ENCODE measurements at regions not wholly inside any gene's neighbourhood (a gene's known extent, or its start where the extent isn't known, plus 50 kb on each side); places are given as distances from the start of the nearest gene placed in this dataset.

- TF ChIP-seq TAF1 (IDR thresholded peaks at IDR 0.05; ENCODE audit: low read depth, low read length) (no peak), POLR2A (IDR thresholded peaks at IDR 0.05; ENCODE audit: low read depth, low read length) (no peak), SPI1 (IDR thresholded peaks at IDR 0.05; ENCODE audit: low read depth, low read length) (no peak), POU2F2 (IDR thresholded peaks at IDR 0.05; ENCODE audit: low read depth, low read length) (no peak), POLR2AphosphoS5 (IDR thresholded peaks at IDR 0.05; ENCODE audit: low read depth, low read length) (no peak), PAX5 (IDR thresholded peaks at IDR 0.05; ENCODE audit: insufficient read depth, low read length, severe bottlenecking) (no peak)
- FAIRE-seq (no peak), DNase-seq (ENCODE audit: insufficient read length, low spot score) (no peak)
Measured at GRCh38 chr3:13260259-13261103, 159.6 kb downstream of the NUP210 start.

GRCh38 chr3:13259831-13260230 is 160.3 kb downstream of the NUP210 start:
- FAIRE-seq (no peak), DNase-seq (ENCODE audit: insufficient read length, low spot score) (no peak)
- no peak for TF ChIP-seq SPI1 (IDR thresholded peaks at IDR 0.05; ENCODE audit: low read depth, low read length)
- no peak for TF ChIP-seq POLR2A (IDR thresholded peaks at IDR 0.05; ENCODE audit: low read depth, low read length)
- TF ChIP-seq PAX5 (IDR thresholded peaks at IDR 0.05; ENCODE audit: insufficient read depth, low read length, severe bottlenecking), result no peak
- no peak for TF ChIP-seq POU2F2 (IDR thresholded peaks at IDR 0.05; ENCODE audit: low read depth, low read length)
- TF ChIP-seq TAF1 (IDR thresholded peaks at IDR 0.05; ENCODE audit: low read depth, low read length), result no peak
- no peak for TF ChIP-seq POLR2AphosphoS5 (IDR thresholded peaks at IDR 0.05; ENCODE audit: low read depth, low read length)

DNA sequence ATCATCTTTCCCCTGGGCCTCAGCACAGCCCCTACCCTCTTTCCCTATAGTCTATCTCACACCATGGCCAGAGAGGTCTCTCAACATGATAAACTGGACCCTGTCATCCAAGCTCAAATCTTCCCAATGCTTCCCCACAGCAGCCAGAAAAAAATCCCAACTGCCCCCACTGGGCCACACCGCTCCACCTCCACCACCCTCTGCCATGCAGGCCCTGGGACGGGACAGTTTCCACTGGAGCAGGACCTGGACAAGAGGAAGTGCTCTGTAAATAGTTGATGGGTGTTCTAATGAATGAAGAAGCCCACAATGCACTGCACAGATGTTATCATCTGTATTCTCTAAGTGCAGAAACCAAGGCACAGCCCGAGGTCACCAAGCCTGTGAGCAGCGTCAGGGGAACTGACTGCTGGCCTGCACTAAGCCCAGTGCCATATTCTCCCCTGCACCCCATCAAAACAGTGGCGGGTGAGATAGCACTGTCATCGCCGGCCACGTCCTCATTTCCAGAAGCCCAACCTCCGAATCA is 161.1 kb downstream of the NUP210 start:
- no peak for DNase-seq (ENCODE audit: insufficient read length, low spot score)
- FAIRE-seq, result no peak
- TF ChIP-seq POLR2AphosphoS5 (IDR thresholded peaks at IDR 0.05; ENCODE audit: low read depth, low read length) (no peak), POU2F2 (IDR thresholded peaks at IDR 0.05; ENCODE audit: low read depth, low read length) (no peak), PAX5 (IDR thresholded peaks at IDR 0.05; ENCODE audit: insufficient read depth, low read length, severe bottlenecking) (no peak), POLR2A (IDR thresholded peaks at IDR 0.05; ENCODE audit: low read depth, low read length) (no peak), TAF1 (IDR thresholded peaks at IDR 0.05; ENCODE audit: low read depth, low read length) (no peak), SPI1 (IDR thresholded peaks at IDR 0.05; ENCODE audit: low read depth, low read length) (no peak)

DNA sequence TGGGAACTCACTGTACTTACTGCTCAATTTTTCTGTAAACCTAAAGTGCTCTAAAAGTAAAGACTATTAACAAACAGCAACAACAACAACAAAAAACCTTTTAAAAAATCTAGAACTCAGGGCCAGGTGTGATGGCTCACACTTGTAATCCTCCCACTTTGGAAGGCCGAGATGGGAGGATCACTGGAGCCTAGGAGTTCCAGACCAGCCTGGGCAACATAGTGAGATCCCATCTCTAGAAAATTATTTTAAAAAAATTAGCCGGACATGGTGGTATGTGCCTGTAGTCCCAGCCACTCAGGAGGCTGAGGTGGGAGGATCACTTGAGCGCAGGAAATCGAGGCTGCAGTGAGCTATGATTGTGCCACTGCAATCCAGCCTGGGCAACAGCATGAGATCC is 161.8 kb downstream of the NUP210 start:
- FAIRE-seq (no peak), DNase-seq (ENCODE audit: insufficient read length, low spot score) (no peak)
- TF ChIP-seq PAX5 (IDR thresholded peaks at IDR 0.05; ENCODE audit: insufficient read depth, low read length, severe bottlenecking) (no peak), SPI1 (IDR thresholded peaks at IDR 0.05; ENCODE audit: low read depth, low read length) (no peak), POU2F2 (IDR thresholded peaks at IDR 0.05; ENCODE audit: low read depth, low read length) (no peak), TAF1 (IDR thresholded peaks at IDR 0.05; ENCODE audit: low read depth, low read length) (no peak)

DNA sequence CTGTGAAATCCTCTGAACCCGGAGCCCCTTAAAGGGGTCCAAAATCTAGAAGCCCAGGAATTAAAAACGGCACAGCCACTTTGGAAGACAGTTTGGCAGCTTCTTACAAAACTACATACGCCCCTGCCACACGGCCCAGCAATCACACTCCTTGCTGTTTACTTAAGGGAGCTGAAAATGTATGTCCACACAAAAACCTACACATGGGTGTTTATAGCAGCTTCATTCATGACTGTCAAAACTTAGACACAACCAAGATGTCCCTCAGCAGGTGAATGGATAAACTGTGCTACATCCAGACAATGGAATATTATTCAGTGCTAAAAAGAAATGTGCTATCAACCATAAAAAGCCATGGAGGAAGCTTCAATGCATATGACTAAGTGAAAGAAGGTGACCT is 162.5 kb downstream of the NUP210 start:
- no peak for TF ChIP-seq PAX5 (IDR thresholded peaks at IDR 0.05; ENCODE audit: insufficient read depth, low read length, severe bottlenecking)
- no peak for TF ChIP-seq POLR2AphosphoS5 (IDR thresholded peaks at IDR 0.05; ENCODE audit: low read depth, low read length)
- TF ChIP-seq SPI1 (IDR thresholded peaks at IDR 0.05; ENCODE audit: low read depth, low read length), result no peak
- no peak for TF ChIP-seq TAF1 (IDR thresholded peaks at IDR 0.05; ENCODE audit: low read depth, low read length)
- no peak for TF ChIP-seq POLR2A (IDR thresholded peaks at IDR 0.05; ENCODE audit: low read depth, low read length)
- no peak for TF ChIP-seq POU2F2 (IDR thresholded peaks at IDR 0.05; ENCODE audit: low read depth, low read length)
- DNase-seq (ENCODE audit: insufficient read length, low spot score), result no peak
- FAIRE-seq, result no peak

GRCh38 chr3:13256845-13257244 is 163.3 kb downstream of the NUP210 start:
- no peak for FAIRE-seq
- TF ChIP-seq POLR2A (IDR thresholded peaks at IDR 0.05; ENCODE audit: low read depth, low read length), result no peak
- no peak for TF ChIP-seq PAX5 (IDR thresholded peaks at IDR 0.05; ENCODE audit: insufficient read depth, low read length, severe bottlenecking)
- no peak for TF ChIP-seq TAF1 (IDR thresholded peaks at IDR 0.05; ENCODE audit: low read depth, low read length)
- TF ChIP-seq SPI1 (IDR thresholded peaks at IDR 0.05; ENCODE audit: low read depth, low read length), result no peak
- no peak for TF ChIP-seq POLR2AphosphoS5 (IDR thresholded peaks at IDR 0.05; ENCODE audit: low read depth, low read length)
- no peak for DNase-seq (ENCODE audit: insufficient read length, low spot score)

- no peak for DNase-seq (ENCODE audit: insufficient read length, low spot score)
- TF ChIP-seq SPI1 (IDR thresholded peaks at IDR 0.05; ENCODE audit: low read depth, low read length), result no peak
- TF ChIP-seq POU2F2 (IDR thresholded peaks at IDR 0.05; ENCODE audit: low read depth, low read length), result no peak
- TF ChIP-seq POLR2AphosphoS5 (IDR thresholded peaks at IDR 0.05; ENCODE audit: low read depth, low read length), result no peak
- TF ChIP-seq POLR2A (IDR thresholded peaks at IDR 0.05; ENCODE audit: low read depth, low read length), result no peak
- TF ChIP-seq TAF1 (IDR thresholded peaks at IDR 0.05; ENCODE audit: low read depth, low read length), result no peak
- TF ChIP-seq PAX5 (IDR thresholded peaks at IDR 0.05; ENCODE audit: insufficient read depth, low read length, severe bottlenecking), result no peak
- no peak for FAIRE-seq
Measured at GRCh38 chr3:13254028-13254951, 165.8 kb downstream of the NUP210 start.

DNA sequence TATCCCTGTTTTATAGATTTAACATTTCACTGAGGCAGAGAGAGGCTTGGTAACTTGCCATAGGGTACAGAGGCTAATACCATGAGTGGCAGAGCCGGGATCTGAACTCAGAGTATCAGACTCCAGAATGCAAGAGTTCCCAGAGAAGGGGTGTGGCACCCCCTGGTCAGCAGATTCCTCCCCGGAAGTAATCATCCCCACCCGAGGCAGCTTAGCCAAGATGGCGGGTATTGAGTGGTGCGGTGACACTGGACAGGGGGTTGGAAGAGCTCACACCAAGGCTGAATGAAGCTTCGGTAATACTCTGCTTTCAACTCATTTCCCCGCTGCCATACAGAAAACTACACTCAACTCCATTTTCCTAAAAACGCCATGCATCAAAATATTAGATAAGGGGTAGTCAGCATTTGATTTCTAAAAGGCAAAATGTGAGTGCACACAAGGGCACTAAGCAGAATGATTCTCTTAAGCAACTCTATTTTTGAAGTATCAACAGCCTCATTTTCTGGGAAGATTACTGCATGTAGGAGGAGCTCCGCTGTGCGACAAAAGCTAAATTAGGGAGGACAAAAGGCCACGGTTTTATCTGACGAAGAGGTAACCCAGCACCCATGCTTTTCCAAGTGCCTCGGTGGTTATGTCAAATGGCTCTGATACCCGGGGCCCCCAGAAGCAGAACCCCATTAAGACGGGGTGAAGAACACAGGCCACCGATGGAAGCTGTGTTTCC is 166.7 kb downstream of the NUP210 start:
- FAIRE-seq, result no peak
- no peak for TF ChIP-seq PAX5 (IDR thresholded peaks at IDR 0.05; ENCODE audit: insufficient read depth, low read length, severe bottlenecking)
- TF ChIP-seq POLR2AphosphoS5 (IDR thresholded peaks at IDR 0.05; ENCODE audit: low read depth, low read length), result no peak
- no peak for TF ChIP-seq POU2F2 (IDR thresholded peaks at IDR 0.05; ENCODE audit: low read depth, low read length)
- DNase-seq (ENCODE audit: insufficient read length, low spot score), result no peak
